GM19372 (cell line): ENCODE measurements at regions not wholly inside any gene's neighbourhood (a gene's known extent, or its start where the extent isn't known, plus 50 kb on each side); places are given as distances from the start of the nearest gene placed in this dataset.
A peak's percentile ranks its signal among the peaks of the same experiment; 100 is the strongest.
"Not testable (repeated sequence)": the region's sequence is repeated elsewhere in the genome, so short reads cannot be mapped to it uniquely, and the experiment has no call there.

Experiments used
- ATAC-seq: cut with Tn5 transposase; IDR thresholded peaks from one replicate; pipeline ENCODE4 v1.9.1; 2021; ENCODE audit warnings: mild to moderate bottlenecking, low read depth, moderate library complexity; ENCODE audit not compliant: unreplicated experiment

DNA sequence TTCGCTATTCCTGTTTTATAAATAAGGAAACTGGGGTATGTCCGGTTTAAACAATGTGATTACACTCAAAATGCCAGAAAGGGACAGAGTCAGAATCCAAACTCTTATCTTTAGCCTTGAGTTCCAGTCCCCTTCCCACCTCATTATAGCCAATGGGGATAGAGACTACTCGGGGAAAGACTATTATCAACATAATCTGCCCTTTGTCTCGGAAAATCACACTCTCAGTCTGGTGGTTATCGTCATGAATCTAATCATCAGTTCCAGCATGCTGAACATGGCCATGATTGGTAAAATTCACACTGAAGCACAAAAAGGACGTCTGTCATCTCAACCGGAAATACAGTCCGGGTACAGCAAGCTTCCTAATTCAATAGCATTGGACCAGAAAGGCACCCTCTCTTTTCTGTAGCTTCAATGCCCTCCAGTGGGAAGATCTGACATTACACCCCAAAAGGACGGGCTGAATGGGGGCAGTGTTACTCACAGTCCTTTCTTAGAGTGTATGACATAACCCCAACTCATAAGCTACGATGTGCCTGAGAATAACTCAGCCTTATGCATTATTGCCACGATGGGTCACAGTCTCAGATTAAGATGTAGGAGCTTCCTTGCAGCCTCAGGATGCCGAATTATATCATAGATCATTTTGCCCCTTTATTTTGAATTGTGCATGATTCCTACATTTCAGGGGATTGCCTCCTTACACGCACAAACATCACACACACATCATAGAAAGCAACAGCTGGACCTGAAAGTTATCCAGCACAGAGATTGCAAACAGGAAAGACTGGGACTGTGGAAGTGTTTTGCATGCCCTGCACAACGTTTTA is 390.4 kb upstream of the LMCD1 start:
- peak; percentile 93 for ATAC-seq

- no peak for ATAC-seq
These were observed 389.0 kb upstream of the LMCD1 start for GRCh38 chr3:8112587-8112986.

DNA sequence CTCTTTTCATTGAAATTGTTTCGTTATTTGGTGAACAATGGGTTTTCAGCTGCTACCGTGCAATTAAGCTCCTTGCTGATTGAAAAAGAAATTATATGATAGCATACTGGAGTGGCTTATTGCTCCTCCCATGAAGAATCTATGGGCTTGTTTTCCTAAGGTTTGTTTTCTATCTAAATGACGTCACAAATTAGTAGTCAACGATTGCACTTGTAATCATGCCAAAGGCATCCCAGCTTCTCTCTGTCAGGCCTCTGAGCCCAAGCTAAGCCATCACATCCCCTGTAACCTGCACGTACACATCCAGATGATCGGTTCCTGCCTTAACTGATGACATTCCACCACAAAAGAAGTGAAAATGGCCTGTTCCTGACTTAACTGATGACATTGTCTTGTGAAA is 388.0 kb upstream of the LMCD1 start:
- ATAC-seq, result no peak

DNA sequence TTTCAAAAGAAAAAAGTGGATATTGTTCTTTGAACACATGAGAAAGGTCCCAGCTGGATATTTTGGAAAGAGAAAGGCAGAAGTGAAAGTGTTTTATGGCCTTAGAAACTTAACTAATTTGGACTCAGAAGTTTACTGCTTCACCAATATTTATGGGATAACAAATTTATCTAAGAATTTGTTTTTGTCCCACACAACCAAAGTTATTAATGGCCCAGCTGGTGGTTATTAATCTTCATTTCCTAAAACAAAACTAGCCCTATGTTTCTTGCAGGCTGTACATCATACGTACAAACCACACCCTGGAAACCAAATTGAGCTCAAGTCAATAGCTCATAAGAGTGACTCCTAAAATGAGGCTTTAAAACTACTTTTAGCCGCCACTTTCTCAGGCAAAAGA is 372.9 kb upstream of the LMCD1 start:
- no peak for ATAC-seq

- no peak for ATAC-seq
These were observed 365.1 kb upstream of the LMCD1 start for GRCh38 chr3:8136553-8136952.

DNA sequence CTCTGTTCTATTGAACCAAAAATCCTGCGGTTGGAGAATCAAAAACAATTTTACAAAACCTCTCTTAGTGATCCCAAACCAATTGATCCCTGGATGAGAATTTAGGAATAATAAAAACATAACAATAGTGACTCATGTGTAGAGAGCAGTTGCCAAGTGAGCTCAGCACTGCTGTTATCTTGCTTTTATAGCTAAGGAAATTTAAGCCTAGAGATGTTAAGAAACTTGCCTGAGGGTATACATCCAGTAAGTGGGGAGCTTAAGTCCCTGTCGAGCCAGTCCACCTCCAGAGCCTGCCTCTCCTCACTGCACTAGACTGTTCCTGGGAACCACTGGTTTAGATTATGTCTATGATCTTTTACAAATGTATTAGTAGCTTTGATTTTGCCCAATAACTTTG is 358.4 kb upstream of the LMCD1 start:
- no peak for ATAC-seq

- ATAC-seq, result no peak
These were observed 356.0 kb upstream of the LMCD1 start for GRCh38 chr3:8145661-8146060.

DNA sequence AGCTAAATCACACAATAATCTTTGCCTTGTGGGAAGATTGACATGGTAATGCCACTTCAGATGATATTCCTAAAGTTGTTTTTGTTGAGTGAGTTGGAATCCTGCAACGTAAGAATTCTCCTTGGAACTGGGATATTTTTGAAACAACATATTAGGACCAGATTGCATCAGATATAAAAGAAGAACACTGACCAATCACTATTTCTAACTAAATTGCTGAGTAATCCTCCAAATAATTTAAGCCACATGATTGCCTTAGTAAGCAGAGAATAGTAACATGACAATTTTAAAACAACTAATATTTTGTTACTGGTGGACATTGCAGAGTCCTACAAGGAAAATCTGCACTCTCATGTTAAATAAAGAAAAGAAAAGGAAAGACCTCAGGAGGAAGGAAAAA is 353.9 kb upstream of the LMCD1 start:
- no peak for ATAC-seq

- ATAC-seq, result no peak
These were observed 348.7 kb upstream of the LMCD1 start for GRCh38 chr3:8152821-8153418.

DNA sequence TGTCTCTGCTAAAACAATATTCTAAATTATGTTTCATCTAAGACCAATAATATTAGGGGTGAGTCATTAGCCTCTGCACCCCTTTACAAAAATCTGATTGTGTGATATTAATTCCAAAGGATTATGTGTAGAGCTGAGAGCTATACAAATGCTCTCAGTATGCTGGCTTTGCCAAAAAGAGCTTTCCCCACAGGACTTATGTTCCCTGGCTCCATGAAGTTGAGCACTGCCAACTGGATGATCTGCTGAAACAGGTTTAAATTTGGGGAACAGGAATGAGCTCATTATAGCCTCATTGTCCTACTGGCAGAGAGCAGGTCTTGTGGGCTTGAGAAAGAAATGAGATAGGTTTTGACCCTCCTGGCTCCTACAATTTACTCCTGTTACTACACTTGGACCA is 347.8 kb upstream of the LMCD1 start:
- no peak for ATAC-seq

DNA sequence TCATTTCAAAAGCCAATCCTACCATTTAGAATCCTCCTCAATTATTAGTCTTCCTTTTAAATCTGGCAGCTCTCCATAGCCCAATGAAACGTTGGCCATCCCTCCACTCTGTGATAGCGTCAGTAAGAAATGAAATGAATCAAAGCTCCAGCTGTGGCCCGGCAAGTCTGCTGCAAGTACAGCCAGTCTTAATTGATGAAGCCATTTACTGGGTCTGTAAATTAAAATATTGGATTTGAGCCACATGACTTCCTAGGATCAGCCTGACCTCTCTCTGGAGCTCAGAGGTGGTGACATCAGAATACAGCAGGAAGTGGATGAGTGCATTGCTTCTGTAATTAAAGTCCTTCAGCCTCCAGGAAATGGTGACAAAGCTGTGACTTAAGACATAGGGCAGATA is 347.0 kb upstream of the LMCD1 start:
- ATAC-seq, result no peak

DNA sequence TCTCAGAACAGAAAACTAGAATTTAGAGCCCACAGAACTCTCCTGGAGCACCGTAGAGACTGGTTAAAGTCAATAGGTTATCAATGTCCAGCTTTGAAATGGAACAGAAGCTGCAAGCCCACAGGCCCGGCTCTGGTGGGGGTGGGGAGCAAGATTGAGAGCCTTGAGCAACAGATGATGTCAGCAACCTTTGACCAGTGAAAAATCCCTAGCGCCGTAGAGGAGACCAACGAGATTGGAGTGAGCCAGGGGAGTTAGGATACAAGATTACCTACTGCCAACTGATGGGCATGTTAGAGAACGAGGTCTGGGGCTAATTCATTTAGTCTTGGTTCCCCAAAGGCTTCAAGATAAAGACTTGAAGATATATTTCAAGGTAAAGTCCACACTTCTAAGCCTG is 345.5 kb upstream of the LMCD1 start:
- no peak for ATAC-seq

DNA sequence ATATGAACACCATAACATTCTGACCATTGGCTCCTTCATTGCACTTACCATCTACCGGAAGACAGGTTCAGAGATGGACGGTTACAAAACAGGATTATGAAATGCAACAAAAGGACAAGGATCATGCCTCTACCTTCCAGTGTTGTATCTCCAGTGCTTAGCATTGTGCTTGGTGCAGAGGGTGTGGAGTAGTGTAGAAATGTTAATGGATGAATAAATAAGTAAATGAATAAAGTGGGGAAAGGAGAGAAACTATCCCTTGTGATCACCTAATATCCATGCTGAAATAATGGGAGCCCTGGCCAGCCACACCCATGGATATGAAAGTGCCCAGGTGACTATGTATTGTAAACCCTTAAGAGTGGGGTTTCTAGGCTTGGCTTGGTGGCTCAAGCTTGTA is 344.8 kb upstream of the LMCD1 start:
- no peak for ATAC-seq

GRCh38 chr3:8157640-8158039 is 344.0 kb upstream of the LMCD1 start:
- no peak for ATAC-seq

- ATAC-seq, result no peak
These were observed 337.5 kb upstream of the LMCD1 start for GRCh38 chr3:8164145-8164544.

DNA sequence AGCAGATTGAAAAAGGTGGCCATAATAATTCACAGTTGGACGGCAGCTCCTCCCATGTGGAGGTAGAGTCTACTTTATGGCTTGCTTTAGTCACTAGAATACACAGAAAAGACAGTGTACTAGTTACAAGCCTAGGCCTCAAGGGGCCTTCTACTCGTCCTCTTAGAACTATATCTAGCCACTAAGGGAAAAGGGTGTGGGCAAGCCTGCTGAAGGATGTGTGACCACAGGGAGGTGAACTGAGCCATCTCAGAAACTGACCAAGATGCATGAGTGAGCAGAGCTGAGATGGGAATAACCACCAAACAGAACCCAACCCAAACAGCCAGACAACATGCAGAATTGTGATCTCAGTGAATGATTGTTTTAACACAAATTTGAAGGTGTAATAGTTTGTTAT is 335.6 kb upstream of the LMCD1 start:
- ATAC-seq, result no peak

- no peak for ATAC-seq
These were observed 330.6 kb upstream of the LMCD1 start for GRCh38 chr3:8170971-8171508.

GRCh38 chr3:8173892-8174291 is 327.7 kb upstream of the LMCD1 start:
- ATAC-seq, result no peak

- not testable (repeated sequence) for ATAC-seq
These were observed 324.7 kb upstream of the LMCD1 start for GRCh38 chr3:8176759-8177483.

DNA sequence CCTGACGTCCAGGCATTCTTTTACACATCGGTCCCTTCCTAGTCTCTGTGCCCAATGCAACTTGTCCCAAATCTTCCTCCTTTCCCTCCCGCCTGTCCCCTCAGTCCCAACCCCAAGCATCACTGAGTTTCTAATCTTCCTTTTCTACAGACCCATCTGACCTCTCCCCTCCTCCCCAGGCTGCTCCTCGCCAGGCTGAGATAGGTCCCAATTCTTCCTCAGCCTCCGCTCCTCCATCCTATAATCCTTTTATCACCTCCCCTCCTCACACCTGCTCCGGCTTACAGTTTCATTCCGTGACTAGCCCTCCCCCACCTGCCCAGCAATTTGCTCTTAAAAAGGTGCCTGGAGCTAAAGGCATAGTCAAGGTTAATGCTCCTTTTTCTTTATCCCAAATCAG is 323.1 kb upstream of the LMCD1 start:
- ATAC-seq, result not testable (repeated sequence)

GRCh38 chr3:8182904-8183303 is 318.7 kb upstream of the LMCD1 start:
- ATAC-seq, result no peak
